Endothelial cell of umbilical vein (primary cell): ENCODE measurements at regions not wholly inside any gene's neighbourhood (a gene's known extent, or its start where the extent isn't known, plus 50 kb on each side); places are given as distances from the start of the nearest gene placed in this dataset.

Experiments used
- BruUV-seq: library from RNA; stranded (reverse); fragments of 400-500 nt; replicated peaks from 2 replicates; lab custom pipeline; 2021; lab: Mats Ljungman, UMichigan
- CTCF ChIA-PET: fragments of 300-600, 350-600 bp; sonication (Branson Sonifier 250); formaldehyde crosslinking; loops from one replicate; lab custom pipeline; 2021; ENCODE audit warnings: antibody characterized with exemption, inconsistent platforms; lab: Charles Lee
- POLR2A ChIA-PET: fragments of 300-600, 350-600 bp; sonication (Branson Sonifier 250); formaldehyde crosslinking; loops from one replicate; lab custom pipeline; 2021; ENCODE audit warnings: antibody characterized with exemption, inconsistent platforms; lab: Charles Lee
- DNase-seq: peaks from one replicate; pipeline ENCODE4 v3.0.0-alpha.2; 2011; ENCODE audit warnings: low read depth, low spot score
- FAIRE-seq: peaks from 2 replicates; lab custom pipeline; 2011; peaks lifted over from hg19 to GRCh38; lab: Jason Lieb, UNC
- H2AFZ ChIP-seq: 2 replicates; pipeline ENCODE4 v1.6.0; 2012; ENCODE audit warnings: low read depth, low read length, control low read depth, inconsistent platforms
- H3K27ac ChIP-seq: 2 replicates; pipeline ENCODE4 v1.5.1; 2011; ENCODE audit warnings: low read depth, mild to moderate bottlenecking, control low read depth, low read length, moderate library complexity; ENCODE audit not compliant: insufficient read depth
- H3K27me3 ChIP-seq, 2 experiments: 2 replicates each; pipeline versions ENCODE4 v1.6.0 to v1.6.1; 2011; ENCODE audit warnings: low read length in 2 of 2, mixed read lengths in 1 of 2; ENCODE audit not compliant: control insufficient read depth in 2 of 2, insufficient read depth in 2 of 2
- H3K36me3 ChIP-seq, 2 experiments: 2 replicates in 1 of 2; 3 replicates in 1 of 2; pipeline ENCODE4 v1.5.1; 2011; ENCODE audit warnings: low read length in 2 of 2, mild to moderate bottlenecking in 1 of 2, moderate library complexity in 1 of 2; ENCODE audit not compliant: control insufficient read depth in 2 of 2, insufficient read depth in 2 of 2; ENCODE audit errors: extremely low read depth in 1 of 2
- H3K4me1 ChIP-seq: 3 replicates; pipeline ENCODE4 v1.5.1; 2011; ENCODE audit warnings: mild to moderate bottlenecking, low read length; ENCODE audit not compliant: control insufficient read depth, insufficient read depth; ENCODE audit errors: extremely low read depth
- H3K4me2 ChIP-seq: 2 replicates; pipeline ENCODE4 v1.6.1; 2011; ENCODE audit warnings: low read length, control low read depth, mixed read lengths; ENCODE audit not compliant: insufficient read depth
- H3K4me3 ChIP-seq, 3 experiments: fragments of 200-600 bp in 1 of 3; sonication (generic), shearing (Covaris generic) in 1 of 3; replicated peaks in 1 of 3; 2 replicates each; pipeline ENCODE4 v1.5.1; 2011 to 2016; ENCODE audit warnings: control low read depth in 3 of 3, low read length in 3 of 3, mild to moderate bottlenecking in 2 of 3, inconsistent platforms in 1 of 3, low read depth in 1 of 3, moderate library complexity in 1 of 3; ENCODE audit not compliant: insufficient read depth in 1 of 3
- H3K79me2 ChIP-seq: 2 replicates; pipeline ENCODE4 v1.6.0; 2012; ENCODE audit warnings: low read length, inconsistent platforms; ENCODE audit not compliant: control insufficient read depth, insufficient read depth
- H3K9ac ChIP-seq: replicated peaks from 2 replicates; pipeline ENCODE3; 2011; ENCODE audit warnings: low read length, control low read depth; ENCODE audit not compliant: insufficient read depth; ENCODE audit errors: extremely low read depth
- H3K9me1 ChIP-seq: replicated peaks from 3 replicates; pipeline ENCODE4 v1.6.0; 2011; ENCODE audit warnings: mild to moderate bottlenecking, low read length; ENCODE audit not compliant: control insufficient read depth, insufficient read depth; ENCODE audit errors: extremely low read depth
- H3K9me3 ChIP-seq: replicated peaks from 2 replicates; pipeline ENCODE4 v1.5.1; 2012; ENCODE audit warnings: low read length, inconsistent platforms; ENCODE audit not compliant: control insufficient read depth, insufficient read depth
- H4K20me1 ChIP-seq: replicated peaks from 2 replicates; pipeline ENCODE3; 2011; ENCODE audit warnings: mild to moderate bottlenecking, low read length; ENCODE audit not compliant: control insufficient read depth, insufficient read depth; ENCODE audit errors: extremely low read depth
- FOS ChIP-seq: IDR thresholded peaks from 2 replicates; pipeline ENCODE4 v1.6.1; 2011; ENCODE audit warnings: mild to moderate bottlenecking, low read length, moderate library complexity, borderline replicate concordance; ENCODE audit not compliant: insufficient read depth
- GATA2 ChIP-seq: IDR thresholded peaks from 2 replicates; pipeline ENCODE4 v1.7.0; 2011; ENCODE audit warnings: low read depth, mild to moderate bottlenecking, moderate library complexity, mixed read lengths, low read length; ENCODE audit not compliant: insufficient read length, insufficient read depth
- JUN ChIP-seq: IDR thresholded peaks from 2 replicates; pipeline ENCODE4 v1.6.1; 2011; ENCODE audit warnings: borderline replicate concordance, low read depth; ENCODE audit not compliant: insufficient read length, insufficient read depth
- MYC ChIP-seq: IDR thresholded peaks from one replicate; pipeline ENCODE4 v1.6.1; 2011; ENCODE audit warnings: mild to moderate bottlenecking, low read depth, low read length
- POLR2A ChIP-seq: IDR thresholded peaks from 2 replicates; pipeline ENCODE4 v1.6.1; 2012; ENCODE audit warnings: low read depth, mild to moderate bottlenecking, control low read depth, low read length
- POLR2AphosphoS5 ChIP-seq: IDR thresholded peaks from 2 replicates; pipeline ENCODE4 v1.6.1; 2012; ENCODE audit warnings: low read depth, mild to moderate bottlenecking, control low read depth, low read length, moderate library complexity; ENCODE audit not compliant: insufficient read depth
- dilution Hi-C: fragments of 300-500 bp; cut with MboI; formaldehyde crosslinking; loops from one replicate; pipeline ENCODE4 v1.15.0; 2019; ENCODE audit warnings: low sequenced_read_pairs; ENCODE audit not compliant: extremely low pct_ligation_motif_present
- intact Hi-C: fragments of 100-400 bp; cut with micrococcal nuclease; formaldehyde crosslinking; loops from one replicate; pipeline ENCODE4 v1.10.0; 2022
- TF ChIP-seq, protein P1 (sequence below), 2 donors: IDR thresholded peaks; 1 replicate in 1 of 2; 2 replicates in 1 of 2; pipeline ENCODE4 v1.5.1; 2011; ENCODE audit warnings: low read length in 2 of 2, mild to moderate bottlenecking in 2 of 2, moderate library complexity in 2 of 2, control low read depth in 1 of 2, inconsistent platforms in 1 of 2, low read depth in 1 of 2; ENCODE audit not compliant: insufficient read depth in 1 of 2; ENCODE audit errors: extremely low read depth in 1 of 2
- TF ChIP-seq, protein P2 (sequence below): IDR thresholded peaks from 2 replicates; pipeline ENCODE4 v1.6.1; 2011; ENCODE audit not compliant: insufficient read depth, insufficient read length

DNA sequence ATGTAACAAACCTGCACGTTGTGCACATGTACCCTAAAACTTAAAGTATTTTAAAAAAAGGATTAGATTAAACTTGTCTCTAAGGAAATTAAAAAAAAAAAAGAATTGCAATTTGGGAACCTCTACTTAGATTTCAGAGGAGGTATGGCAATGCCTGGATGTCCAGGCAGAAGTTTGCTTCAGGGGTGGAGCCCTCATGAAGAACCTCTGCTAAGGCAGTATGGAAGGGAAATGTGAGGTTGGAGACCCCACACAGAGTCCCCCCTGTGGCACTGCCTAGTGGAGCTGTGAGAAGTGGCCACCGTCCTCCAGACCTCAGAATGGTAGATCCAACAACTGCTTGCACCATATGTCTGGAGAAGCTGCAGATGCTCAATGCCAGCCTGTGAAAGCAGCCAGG lies 279.6 kb upstream of the CCDC196 start:
- POLR2A ChIA-PET, result no interaction called here
- no peak overlapping the region for H3K4me3 ChIP-seq

More for the DNA sequence above, 279.6 kb upstream of the CCDC196 start:
- Histone ChIP-seq H2AFZ (no peak overlapping the region), H3K4me1 (no peaks in the 10 kb centered on the region), H3K9me3 (no peaks in the 10 kb centered on the region), H3K36me3 (no peaks in the 10 kb centered on the region), H3K79me2 (no peaks in the 10 kb centered on the region), H3K27me3 (no peaks in the 10 kb centered on the region), H3K9me1 (no peaks in the 10 kb centered on the region), H3K9ac (no peak overlapping the region), H3K4me2 (no peak overlapping the region), H4K20me1 (no peaks in the 10 kb centered on the region), H3K27ac (no peak overlapping the region)
- CTCF ChIA-PET, result no interaction called here
- intact Hi-C loops (no loop called here), dilution Hi-C loops (no loop called here)
- DNase-seq, result no peak
- TF ChIP-seq JUN (no peak), MYC (no peak), POLR2A (no peak), GATA2 (no peak), POLR2AphosphoS5 (no peak), FOS (no peak)
- TF ChIP-seq, protein P1, sequence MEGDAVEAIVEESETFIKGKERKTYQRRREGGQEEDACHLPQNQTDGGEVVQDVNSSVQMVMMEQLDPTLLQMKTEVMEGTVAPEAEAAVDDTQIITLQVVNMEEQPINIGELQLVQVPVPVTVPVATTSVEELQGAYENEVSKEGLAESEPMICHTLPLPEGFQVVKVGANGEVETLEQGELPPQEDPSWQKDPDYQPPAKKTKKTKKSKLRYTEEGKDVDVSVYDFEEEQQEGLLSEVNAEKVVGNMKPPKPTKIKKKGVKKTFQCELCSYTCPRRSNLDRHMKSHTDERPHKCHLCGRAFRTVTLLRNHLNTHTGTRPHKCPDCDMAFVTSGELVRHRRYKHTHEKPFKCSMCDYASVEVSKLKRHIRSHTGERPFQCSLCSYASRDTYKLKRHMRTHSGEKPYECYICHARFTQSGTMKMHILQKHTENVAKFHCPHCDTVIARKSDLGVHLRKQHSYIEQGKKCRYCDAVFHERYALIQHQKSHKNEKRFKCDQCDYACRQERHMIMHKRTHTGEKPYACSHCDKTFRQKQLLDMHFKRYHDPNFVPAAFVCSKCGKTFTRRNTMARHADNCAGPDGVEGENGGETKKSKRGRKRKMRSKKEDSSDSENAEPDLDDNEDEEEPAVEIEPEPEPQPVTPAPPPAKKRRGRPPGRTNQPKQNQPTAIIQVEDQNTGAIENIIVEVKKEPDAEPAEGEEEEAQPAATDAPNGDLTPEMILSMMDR (IDR thresholded peaks at IDR 0.05; ENCODE audit: extremely low read depth in 1 of 2, insufficient read depth in 1 of 2, low read depth in 1 of 2, low read length in 2 of 2), result no peak
- TF ChIP-seq, protein P2, sequence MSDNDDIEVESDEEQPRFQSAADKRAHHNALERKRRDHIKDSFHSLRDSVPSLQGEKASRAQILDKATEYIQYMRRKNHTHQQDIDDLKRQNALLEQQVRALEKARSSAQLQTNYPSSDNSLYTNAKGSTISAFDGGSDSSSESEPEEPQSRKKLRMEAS, result no peak
- no peak for FAIRE-seq
- no TSS peak for BruUV-seq
